ENCODE measurements at regions not wholly inside any gene's neighbourhood (a gene's known extent, or its start where the extent isn't known, plus 50 kb on each side); places are given as distances from the start of the nearest gene placed in this dataset.

DNA sequence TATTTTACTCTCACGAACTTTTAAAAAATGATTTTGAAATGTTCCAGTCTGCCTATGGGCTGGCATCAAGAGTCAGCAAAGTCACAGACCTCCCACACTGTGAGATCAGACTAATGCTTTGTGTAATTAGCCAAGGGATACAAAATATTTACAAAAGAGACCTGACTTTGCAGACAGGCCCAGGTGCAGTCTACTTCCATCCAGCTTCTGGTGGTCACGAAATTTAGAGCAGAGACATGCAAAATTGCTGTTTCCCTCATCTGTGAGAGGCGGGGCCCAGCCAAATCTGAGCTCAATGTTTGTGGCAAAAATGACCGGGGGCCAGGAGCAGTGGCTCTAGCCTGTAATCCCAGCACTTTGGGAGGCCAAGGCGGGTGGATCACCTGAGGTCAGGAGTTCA lies 82.5 kb upstream of the PITRM1 start:
- TF ChIP-seq TAF1 (IDR thresholded peaks at IDR 0.05; ENCODE audit: borderline replicate concordance, insufficient read depth, low read length) (no peak), FOXP2 (optimal IDR thresholded peaks at IDR 0.05; ENCODE audit: borderline replicate concordance, extremely low read depth, extremely low read length, insufficient read depth) (no peak), POLR2AphosphoS5 (IDR thresholded peaks at IDR 0.05; ENCODE audit: low read depth, low read length) (no peak), SIN3A (IDR thresholded peaks at IDR 0.05; ENCODE audit: borderline replicate concordance, insufficient read depth, low read length) (no peak)
- TF ChIP-seq, protein P1, sequence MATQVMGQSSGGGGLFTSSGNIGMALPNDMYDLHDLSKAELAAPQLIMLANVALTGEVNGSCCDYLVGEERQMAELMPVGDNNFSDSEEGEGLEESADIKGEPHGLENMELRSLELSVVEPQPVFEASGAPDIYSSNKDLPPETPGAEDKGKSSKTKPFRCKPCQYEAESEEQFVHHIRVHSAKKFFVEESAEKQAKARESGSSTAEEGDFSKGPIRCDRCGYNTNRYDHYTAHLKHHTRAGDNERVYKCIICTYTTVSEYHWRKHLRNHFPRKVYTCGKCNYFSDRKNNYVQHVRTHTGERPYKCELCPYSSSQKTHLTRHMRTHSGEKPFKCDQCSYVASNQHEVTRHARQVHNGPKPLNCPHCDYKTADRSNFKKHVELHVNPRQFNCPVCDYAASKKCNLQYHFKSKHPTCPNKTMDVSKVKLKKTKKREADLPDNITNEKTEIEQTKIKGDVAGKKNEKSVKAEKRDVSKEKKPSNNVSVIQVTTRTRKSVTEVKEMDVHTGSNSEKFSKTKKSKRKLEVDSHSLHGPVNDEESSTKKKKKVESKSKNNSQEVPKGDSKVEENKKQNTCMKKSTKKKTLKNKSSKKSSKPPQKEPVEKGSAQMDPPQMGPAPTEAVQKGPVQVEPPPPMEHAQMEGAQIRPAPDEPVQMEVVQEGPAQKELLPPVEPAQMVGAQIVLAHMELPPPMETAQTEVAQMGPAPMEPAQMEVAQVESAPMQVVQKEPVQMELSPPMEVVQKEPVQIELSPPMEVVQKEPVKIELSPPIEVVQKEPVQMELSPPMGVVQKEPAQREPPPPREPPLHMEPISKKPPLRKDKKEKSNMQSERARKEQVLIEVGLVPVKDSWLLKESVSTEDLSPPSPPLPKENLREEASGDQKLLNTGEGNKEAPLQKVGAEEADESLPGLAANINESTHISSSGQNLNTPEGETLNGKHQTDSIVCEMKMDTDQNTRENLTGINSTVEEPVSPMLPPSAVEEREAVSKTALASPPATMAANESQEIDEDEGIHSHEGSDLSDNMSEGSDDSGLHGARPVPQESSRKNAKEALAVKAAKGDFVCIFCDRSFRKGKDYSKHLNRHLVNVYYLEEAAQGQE (IDR thresholded peaks at IDR 0.05; ENCODE audit: insufficient read depth in 1 of 2, low read depth in 2 of 2, low read length in 2 of 2) = no peak

DNA sequence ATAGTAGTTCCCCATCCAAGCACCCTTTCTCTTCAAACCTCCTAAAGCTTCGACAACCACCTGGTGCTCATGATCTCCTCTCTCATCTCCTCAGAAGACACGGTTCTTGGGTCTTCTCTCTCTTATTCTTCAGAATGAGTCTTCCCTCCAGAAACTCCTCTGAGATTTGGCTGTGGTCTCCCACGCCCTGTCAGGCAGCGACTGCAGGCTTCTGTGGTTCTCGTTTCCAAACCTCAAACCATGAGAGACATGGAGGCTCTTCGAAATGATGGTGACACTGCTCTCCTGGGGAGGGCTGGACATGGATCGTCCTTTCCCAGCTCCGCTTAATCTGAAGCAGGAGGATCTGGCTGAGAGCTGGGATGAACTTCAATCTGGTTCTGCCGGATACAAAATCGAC lies 78.6 kb upstream of the PITRM1 start:
- TF ChIP-seq SIN3A (IDR thresholded peaks at IDR 0.05; ENCODE audit: borderline replicate concordance, insufficient read depth, low read length) = no peak
- TF ChIP-seq TAF1 (IDR thresholded peaks at IDR 0.05; ENCODE audit: borderline replicate concordance, insufficient read depth, low read length) = no peak
- TF ChIP-seq, protein P1 (IDR thresholded peaks at IDR 0.05; ENCODE audit: insufficient read depth in 1 of 2, low read depth in 2 of 2, low read length in 2 of 2) = no peak
- TF ChIP-seq FOXP2 (optimal IDR thresholded peaks at IDR 0.05; ENCODE audit: borderline replicate concordance, extremely low read depth, extremely low read length, insufficient read depth) = no peak
- TF ChIP-seq POLR2AphosphoS5 (IDR thresholded peaks at IDR 0.05; ENCODE audit: low read depth, low read length) = no peak

DNA sequence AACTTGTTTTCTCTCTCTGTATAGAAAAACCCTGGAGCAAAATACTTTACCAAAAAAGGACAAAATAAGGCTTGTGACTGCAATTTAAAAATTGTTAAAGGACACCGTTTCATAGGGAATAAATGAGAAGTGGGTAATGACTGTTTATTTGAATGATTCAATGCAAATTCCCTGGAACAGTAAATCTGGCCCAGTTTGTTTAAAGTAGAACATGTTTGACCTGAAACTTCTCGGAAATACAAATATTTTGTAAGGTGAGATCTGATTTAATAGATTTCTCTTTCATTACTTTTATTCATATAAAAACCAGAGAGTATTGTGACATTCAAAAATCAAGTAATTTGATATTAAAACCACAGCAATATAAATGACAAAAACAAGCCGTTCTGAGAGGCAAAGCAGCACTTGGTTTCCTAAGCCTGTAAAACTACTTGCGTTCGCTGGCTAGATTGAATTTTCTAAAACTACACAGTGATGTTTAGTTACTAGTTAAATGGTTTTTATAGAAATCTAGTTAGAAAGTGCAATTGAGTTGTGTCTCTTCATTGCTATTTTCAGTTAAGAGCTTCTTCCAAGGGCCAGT lies 76.8 kb upstream of the PITRM1 start:
- TF ChIP-seq, protein P1 (IDR thresholded peaks at IDR 0.05; ENCODE audit: insufficient read depth in 1 of 2, low read depth in 2 of 2, low read length in 2 of 2) = no peak
- TF ChIP-seq FOXP2 (optimal IDR thresholded peaks at IDR 0.05; ENCODE audit: borderline replicate concordance, extremely low read depth, extremely low read length, insufficient read depth) (no peak), POLR2AphosphoS5 (IDR thresholded peaks at IDR 0.05; ENCODE audit: low read depth, low read length) (no peak), SIN3A (IDR thresholded peaks at IDR 0.05; ENCODE audit: borderline replicate concordance, insufficient read depth, low read length) (no peak)

DNA sequence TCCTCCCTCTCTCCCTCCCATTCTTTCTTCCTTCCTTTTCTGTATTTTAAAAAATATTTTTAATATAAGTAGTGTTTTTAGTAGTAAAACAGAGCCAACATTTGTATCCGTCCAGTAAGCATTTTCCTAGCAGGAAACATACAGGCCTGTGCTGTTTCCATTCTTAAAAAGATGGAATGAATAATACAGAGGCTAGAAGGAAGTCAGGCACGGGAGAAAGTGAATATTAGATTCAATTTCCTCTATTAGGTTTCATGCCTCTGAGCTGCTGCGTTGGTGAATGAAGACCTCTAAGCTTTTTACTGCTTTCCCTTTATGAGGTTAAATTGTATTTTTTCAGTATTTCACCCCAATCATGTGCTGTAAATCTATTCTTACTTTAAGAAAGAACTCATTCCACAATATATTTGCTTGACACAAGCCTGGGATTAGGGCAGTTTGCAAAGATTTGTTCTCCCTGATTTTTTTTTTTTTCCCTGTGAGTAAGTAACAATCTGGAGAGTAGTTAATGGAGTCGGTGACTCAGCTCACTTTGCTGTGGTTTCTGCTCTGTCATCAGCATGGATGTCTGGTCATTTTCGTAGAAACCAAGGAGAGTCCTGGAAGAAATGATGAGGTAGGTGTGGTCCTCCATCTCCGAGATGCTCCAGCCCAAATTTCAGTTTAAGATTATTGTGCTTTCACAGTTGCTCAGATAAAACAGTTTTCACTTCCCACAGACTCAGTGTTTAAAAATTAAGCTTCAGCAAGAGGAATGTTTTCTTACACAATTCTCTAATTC lies 76.1 kb upstream of the PITRM1 start:
- TF ChIP-seq POLR2AphosphoS5 (IDR thresholded peaks at IDR 0.05; ENCODE audit: low read depth, low read length) = 0 out of 2 replicates have a peak, but pooled peaks have one; percentile 27
- no peak for TF ChIP-seq FOXP2 (optimal IDR thresholded peaks at IDR 0.05; ENCODE audit: borderline replicate concordance, extremely low read depth, extremely low read length, insufficient read depth)
- no peak; the same call in 1 of the 2 replicates for TF ChIP-seq TAF1 (IDR thresholded peaks at IDR 0.05; ENCODE audit: borderline replicate concordance, insufficient read depth, low read length)
- 0 out of 2 replicates have a peak, but pooled peaks have one; percentile 33 for TF ChIP-seq SIN3A (IDR thresholded peaks at IDR 0.05; ENCODE audit: borderline replicate concordance, insufficient read depth, low read length)
- TF ChIP-seq, protein P1 (IDR thresholded peaks at IDR 0.05; ENCODE audit: insufficient read depth in 1 of 2, low read depth in 2 of 2, low read length in 2 of 2) = no peak
